IPS-NIHi7 (cell line): ENCODE measurements at regions not wholly inside any gene's neighbourhood (a gene's known extent, or its start where the extent isn't known, plus 50 kb on each side); places are given as distances from the start of the nearest gene placed in this dataset.
"Not testable (repeated sequence)": the region's sequence is repeated elsewhere in the genome, so short reads cannot be mapped to it uniquely, and the experiment has no call there.

ENCODE experiments used
- DNase-seq: peaks from one replicate; pipeline ENCODE4 v3.0.0; 2012; ENCODE audit warnings: mixed read lengths; ENCODE audit errors: extremely low spot score

DNA sequence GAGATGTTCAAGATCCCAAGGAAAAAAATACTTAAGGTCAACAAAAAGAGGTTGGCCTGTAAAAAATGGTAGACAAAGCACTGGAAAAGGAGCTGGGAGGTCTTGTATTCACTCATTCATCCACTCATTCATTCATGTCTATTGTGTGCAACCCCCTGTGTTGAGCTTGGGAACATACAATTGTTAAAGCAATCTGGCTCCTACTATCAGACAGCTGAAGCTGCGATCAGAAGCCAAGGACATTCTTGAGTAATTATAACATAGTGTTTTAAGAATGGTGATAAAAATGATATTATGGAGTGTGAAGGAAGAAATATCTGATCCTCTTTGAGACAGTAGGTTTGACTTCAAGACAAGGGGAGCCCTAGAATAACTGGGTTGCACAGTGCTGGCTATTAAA is 693.4 kb downstream of the TOX3 start:
- no peak for DNase-seq

DNA sequence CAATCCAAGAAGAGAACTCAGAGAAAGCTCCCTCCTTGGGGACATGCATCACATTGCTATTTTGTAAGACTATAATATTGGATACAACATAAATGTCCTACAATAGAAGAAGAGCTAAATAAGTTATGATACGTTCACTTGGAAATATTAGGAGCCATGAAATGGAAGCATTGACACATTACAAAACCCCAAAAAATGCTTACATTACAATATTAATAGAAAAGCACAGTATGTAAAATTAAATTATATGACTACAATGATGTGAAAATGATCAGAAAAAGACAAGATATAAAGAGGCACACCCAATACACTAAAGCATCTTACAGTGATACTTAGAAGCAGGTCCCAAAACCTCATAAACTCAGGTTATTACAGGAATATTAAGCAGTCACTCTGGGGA is 694.1 kb downstream of the TOX3 start:
- no peak for DNase-seq

DNA sequence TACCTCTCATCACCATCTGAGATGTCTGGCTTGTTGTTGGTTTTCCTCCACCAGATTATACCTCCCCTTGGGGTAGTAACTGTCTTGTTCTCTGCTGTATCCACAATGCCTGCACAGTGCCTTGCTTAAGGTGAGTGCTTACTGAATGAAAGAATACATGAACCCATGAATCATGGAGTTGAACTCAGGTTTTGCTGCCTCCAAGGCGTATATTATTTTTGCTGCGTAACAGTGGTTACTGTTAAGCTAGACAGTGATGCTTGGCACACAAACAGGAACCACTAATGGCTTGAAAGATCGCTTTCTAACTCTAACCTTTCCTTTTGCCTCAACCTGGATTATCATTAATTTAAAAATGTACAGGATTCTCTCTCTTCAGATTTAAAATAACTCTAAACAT is 695.8 kb downstream of the TOX3 start:
- DNase-seq, result no peak

DNA sequence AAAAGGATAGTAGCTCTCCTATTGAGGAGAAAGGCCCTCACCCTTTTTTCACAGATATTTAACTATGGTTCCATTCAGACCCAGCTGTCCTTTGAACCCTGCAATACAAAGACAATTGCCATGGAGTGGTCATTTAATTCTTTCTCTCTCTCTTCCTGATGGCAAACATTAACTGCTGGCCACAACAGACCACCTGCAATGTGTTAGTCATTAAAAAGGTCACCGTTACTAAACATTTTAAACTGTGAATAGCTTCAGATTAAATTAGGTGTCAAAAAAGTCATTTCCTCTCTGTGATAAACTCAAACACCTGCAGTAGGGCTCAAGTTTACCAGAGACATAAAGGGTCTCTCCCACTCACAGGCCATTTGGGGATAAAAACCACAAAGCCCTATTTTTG is 697.2 kb downstream of the TOX3 start:
- no peak for DNase-seq

DNA sequence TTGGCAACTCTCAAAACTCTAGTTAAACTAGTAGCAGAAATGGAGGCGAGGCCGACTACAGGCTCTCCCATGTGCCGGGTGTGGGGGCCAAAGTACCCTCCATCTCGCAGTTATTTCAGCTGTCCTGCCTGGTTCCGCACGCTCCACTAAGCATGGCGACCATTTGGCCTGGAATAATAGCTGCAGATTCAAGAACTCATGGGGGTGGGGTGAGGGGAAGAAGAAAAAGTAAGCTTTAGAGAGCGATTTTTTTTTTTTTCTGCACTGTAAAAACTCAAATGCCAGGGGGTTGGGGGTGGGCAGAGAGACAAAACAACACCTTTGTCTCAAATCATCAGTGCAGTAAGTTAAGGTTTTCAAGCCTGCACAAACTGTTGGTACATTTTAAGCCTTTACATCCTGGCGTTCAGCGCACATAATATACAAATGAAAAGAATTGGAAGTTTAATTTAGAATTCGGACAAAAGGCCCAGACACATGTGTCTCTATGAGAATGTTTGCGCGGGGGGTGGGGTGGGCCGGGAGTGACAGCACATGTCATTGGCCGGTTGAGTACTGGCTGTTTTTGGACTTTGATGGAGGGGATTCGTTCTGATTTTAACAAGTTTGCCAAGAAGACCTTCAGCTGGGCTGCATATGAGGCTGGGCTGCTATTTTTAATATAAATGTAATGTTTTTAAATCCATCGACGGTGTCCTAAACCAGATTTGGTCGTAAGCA is 694.7 kb upstream of the SALL1 start:
- no peak for DNase-seq

DNA sequence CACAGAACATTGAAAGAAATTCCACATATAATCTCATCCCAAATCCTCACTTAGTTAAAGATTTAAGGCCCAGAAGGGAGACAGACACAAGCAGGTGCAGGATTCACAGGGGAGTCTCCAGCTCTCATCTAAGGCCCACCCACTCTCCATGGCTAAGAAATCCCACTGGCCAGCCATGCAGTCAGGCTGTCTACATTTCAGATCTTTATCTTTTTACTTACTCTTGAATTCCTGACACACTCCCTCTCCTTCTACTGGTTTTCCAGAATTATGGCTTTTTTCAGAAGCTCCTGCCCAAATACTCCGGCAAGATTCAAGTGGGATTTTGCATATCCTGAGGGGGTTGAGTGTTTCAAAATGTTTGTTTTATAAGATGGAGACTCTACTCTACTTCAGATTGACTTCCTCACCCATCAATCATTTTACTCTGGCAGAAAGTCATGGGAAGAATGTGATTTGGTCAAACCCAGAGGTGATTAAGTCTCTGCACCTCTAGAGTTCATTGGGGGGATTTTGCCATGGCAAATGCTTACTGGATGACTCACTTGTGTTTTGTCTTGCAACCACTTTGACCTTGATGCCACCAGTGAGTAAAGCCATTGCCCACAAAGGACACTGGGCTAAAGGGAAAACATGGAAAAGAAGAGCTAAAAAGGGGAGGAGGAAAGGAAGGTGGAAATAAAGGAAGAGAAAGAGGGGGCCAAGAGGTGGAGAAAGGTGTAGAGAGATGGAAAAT is 688.8 kb upstream of the SALL1 start:
- no peak for DNase-seq

DNA sequence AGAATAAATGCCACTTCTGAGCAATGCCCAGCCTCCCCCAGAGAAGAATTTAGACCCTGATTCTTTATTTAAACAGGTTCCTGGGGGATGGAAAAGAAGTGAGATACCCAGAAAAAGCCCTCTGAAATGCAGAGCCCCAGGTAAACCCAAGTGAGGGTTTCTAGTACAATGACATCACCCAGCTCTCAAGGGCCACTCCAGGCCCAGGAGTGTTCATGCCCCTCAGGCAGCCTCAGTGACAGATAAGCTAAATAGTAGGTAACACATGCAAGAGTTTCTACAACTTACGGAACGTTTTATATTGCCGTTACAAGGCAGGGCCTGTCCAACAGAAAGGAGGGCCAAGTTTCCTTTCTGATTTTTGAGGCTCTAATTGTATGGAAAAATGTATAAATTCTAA is 683.7 kb upstream of the SALL1 start:
- no peak for DNase-seq

DNA sequence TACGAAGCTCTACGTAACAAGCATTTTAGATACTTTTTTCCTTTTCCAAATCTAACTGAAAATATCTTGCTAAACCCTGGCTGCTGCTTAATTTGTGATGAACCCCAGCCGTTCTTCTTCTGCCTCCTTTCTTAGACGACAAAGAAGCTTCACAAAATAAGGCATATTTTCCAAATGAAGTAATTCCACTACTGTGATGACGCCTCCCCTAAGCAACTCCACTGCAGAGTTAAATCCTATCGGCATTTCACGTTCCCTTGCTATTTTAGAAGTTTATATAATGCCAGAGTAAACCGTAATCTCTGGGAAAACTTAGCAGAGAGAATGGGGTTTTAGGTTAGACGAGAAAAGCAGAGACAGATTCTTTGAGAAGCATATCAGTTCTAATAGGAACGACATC is 683.1 kb upstream of the SALL1 start:
- no peak for DNase-seq

DNA sequence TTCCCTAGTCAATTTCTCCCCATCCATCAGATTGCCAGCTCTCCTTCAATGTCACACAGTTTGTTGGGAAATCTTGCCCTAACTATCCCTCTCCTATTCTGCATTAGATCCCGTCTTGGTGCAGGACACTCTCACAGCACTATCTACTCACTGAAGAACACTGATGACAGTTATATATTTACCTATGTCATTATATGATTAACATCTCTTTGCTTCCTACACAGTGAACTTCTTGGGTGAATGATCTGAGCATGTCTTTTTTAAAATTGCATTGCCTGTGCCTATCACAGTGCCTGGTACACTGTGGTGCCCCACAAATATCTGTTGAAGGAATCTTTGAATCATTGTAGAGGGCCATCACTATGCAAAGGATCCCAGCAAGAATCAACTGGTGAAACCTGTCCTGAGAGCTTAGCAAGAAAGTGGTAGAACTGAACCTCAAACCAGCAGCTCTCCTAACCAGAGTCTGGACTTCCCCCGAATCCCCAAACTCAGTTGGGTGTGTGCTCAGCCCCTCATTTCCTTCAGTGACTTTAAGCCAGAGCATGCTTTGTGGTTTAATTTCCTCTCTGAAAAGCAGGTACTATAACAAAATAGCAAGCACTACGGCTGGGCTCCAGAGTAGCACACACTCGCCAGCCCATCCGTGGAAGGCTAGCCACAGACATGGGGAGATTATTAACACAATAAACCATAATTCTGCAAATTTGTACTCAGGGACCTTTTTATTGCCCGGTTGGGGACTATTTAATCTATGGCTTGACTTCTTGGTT is 680.7 kb upstream of the SALL1 start:
- DNase-seq, result no peak

DNA sequence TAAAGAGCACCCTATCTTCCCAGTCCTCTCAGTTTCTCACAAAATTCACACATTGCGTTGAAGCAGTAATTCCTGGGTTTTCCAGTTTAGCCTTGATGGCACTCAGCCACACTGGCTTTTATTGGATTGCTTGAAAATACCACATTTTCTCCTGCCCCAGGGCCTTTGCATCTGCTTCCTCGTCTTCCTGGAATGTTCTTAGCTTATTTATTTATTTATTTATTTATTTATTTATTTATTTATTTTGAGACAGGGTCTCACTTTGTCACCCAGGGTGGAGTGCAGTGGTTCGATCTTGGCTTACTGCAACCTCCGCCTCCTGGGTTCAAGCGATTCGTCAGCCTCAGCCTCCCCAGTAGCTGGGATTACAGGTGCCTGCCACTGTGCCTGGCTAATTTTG is 680.0 kb upstream of the SALL1 start:
- DNase-seq, result not testable (repeated sequence)

DNA sequence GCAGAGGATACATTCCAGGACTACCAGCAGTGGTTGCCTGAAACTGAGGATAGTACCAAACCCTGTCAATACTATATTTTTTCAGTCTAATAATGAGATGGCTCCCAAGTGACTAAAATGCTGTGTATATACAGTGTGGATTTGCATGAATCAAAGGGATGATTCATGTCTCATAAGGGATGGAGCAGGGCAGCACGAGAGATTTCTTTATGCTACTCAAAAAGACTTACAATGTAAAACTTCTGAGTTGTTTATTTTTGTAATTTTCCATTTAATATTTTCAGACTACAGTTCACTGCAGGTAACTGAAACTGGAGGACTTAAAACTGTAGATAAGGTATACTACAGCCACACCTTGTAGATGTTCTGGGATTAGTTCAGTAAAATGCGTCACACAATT is 674.7 kb upstream of the SALL1 start:
- DNase-seq, result no peak

DNA sequence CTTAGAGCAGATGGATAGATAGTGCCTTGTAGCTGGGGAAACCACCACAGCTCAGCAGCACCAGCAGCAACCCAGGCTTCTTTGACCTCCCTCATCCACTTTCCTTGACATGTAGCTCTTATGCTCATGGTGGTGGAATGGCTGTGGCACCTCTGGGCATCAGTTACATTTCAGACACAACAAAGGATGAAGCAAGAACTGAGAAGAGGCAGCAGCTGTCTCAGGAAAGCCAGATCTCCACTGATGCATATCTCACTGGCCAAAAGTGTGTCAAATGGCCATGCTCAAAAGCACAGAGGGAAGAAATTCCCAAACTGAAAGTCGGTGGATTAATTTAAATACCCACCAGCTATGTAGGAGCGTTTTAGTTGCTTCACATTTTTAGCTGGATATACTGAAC is 671.4 kb upstream of the SALL1 start:
- no peak for DNase-seq

DNA sequence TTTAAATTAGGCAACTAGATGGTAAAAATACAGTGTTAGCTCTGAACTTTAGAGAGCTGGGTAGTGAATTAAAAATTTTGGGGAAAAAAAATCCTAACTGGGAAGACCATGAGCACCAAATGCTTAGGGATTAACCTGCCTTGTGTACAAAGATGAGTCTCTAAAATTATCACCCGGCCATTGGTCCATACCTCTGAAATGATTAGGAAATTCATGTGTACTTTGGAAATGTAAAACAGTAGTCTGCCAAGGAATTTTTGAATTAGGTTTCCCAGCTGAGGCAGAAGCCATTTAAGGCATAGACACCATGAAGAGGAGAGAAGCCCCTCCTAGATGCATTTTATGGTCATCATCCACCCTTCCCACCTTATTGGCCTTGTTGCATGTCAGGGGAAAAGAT is 670.5 kb upstream of the SALL1 start:
- no peak for DNase-seq

DNA sequence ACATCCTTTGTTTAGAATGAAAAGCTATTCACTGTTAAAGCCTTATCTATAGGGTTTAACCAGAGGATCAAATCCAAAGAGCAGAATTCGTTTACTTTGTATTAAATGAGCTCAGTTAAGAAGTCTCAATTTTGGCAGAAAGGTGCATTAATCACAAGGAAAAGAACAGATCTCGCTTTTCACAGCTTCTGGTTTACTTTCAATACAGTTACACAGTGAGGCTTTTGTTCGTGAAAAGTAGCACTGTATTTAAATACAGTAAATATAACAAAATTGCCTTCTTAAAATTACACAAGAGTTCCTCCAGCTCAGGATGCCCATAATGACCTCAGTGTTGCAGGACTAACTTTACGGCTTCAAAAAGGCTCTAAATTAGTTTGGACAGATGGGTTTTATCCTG is 669.1 kb upstream of the SALL1 start:
- no peak for DNase-seq

DNA sequence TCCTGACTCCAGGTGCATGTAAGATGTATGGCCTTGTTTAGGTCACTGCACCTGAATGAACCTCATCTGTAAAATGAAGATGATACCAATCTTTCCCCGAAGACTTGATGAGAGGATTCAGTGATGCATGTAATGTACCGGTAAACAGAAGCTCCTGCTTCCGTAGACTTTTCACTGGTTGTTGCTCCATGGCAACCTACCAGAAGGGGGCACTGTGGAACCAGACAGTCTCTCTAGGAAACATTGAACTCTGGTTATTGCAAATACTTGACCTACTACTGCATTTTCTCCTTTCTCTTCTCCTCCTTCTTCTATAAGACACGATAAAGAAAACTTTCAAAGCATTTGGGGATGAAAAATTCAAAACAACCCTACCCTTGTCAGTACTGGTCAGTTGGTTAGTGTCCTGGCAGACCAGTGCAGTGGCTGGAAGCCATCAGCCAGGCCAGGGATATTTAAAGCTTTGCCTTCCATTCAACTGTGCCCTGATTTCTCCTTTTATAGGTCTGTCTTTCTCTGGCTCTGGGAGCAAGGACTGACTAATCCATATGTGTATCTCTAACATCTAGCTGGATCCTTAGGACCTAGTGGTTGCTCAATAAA is 667.4 kb upstream of the SALL1 start:
- peak; percentile 66 for DNase-seq

DNA sequence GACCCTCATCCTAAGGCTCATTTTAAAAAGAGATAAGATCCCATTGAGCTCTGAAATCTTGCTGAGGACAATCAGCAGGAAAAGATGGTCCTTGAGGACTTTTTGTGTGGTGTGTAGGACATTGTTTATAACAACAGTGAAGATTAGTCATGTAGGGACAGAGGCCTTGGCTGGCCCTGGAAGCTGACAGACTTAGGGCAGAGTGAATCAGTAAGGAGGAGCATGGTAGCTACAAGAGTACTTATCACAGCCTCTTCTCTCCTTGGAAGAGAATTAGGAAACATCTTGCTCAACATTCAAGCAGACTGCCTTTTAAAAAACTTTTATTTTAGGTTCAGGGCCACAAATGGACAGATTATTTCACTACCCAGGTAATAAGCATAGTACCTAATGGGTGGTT is 665.9 kb upstream of the SALL1 start:
- no peak for DNase-seq

DNA sequence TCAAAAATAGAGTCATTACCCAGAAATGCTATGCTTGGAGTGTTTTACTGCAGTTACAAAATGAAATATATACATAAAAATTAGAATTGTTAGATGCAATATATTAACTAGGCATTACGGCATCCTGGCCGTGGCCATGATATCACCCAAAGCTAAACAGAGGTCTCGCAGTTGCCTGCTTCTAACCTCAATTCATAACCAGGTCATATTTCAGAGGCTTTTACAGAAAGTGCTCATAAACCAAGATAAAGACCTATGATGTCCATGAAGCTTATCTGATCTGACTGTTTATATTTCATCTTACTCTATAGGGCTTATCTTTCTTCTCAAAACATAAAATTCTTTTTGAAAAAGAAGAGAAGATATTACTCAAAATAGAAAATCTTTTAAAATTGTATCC is 664.5 kb upstream of the SALL1 start:
- DNase-seq, result no peak

DNA sequence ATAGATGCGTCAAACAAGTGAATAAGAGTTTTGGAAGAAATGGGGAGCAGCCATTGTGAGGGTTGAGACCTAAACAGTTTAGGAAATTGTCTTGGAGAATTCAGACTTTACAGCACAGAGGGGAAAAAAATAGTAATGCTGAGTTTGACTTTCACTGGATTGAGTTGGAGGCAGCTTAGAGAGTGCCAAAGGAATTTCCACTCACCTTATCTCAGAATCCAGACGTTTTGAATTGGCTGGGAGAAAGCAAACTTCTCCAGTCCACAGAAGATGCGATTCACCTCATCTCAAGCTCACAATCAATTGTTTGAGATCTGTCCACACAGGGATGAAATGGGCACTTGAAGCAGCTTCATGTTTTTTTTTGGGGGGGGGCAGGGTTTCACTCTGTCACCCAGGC is 663.5 kb upstream of the SALL1 start:
- DNase-seq, result no peak

DNA sequence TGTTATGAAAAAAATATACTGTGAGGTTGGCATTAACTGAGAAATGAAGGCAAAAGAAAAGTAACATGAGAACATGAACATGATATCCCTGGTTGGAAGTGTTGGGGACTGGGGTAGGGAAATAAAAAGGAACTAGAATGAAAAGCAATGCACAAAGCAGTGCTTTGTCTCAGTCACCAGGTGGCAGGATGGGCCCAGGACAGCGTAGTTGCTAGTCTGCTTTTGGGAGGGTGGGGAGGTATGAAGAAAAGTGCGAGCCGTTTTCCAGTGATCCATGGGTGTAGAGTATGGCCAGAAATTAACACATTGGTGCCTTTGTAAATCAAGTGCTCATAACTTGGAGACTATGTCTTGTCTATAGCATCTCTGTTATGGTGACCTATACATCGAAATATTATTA is 662.5 kb upstream of the SALL1 start:
- DNase-seq, result peak; percentile 57

DNA sequence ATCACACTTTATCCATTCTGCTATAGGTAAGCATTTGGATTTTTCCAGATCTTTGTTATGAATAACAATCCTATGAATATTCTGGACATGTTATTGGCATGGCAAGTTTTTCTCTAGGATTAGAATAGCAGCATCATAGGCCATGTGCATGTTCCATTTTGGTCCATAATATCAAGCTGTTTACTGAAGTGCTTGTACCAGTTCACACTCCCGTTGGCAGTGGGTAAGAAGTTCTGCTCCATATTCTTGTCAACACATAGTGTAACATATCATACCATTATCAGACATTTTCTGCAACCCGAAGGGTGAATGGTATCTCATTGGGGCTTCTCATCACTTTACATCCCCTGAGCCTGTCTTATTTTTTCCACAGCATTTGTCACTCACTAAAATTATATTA is 661.9 kb upstream of the SALL1 start:
- DNase-seq, result no peak

DNA sequence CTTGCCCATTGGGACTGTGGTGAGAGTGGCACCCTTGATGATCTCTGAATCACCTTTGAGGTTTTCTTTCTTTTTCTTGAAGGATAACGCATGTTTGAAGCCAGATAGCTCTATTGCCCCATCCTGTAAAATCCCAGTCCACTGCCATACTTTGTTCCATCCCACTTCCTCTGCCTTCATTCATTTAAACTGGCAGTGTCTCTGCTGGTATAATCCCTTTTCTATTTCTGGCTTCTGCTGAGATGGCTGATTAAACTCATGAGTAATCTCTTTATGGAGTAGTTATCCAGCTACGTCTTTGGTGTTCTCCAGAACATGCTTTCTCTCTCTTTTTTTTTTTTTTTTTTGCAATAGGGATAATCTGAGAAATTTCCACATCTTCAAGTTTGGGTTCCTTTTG is 656.5 kb upstream of the SALL1 start:
- no peak for DNase-seq

DNA sequence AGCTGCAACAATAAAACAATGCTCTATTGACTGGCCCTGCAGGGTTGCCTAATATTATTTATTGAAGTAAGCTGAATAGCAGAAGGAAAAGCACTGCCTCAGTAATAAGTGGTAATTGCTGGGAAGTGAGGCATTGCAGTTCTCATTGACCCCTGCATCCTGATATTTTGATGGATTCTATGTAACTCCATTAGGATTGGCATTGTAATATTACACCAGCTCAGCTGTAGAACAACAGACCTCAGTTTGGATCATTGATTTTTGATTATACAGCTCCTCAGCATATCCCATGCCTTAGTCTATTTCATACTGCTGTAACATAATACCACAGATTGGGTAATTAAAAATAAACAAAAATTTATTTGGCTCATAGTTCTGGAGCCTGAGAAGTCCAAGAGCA is 650.6 kb upstream of the SALL1 start:
- DNase-seq, result no peak
